Stimulated activated CD4-positive, alpha-beta T cell treated with anti-CD3 and anti-CD28 coated beads, Interleukin-4, amount 100 ng/mL, for 1 hour (primary cell): ENCODE measurements at regions not wholly inside any gene's neighbourhood (a gene's known extent, or its start where the extent isn't known, plus 50 kb on each side); places are given as distances from the start of the nearest gene placed in this dataset.

Experiments
- DNase-seq: peaks from one replicate; pipeline ENCODE4 v3.0.0-alpha.2; 2020

GRCh38 chr4:179751669-179752068 is 2309.4 kb upstream of the AGA start:
- DNase-seq = no peak

GRCh38 chr4:179755322-179755721 is 2313.1 kb upstream of the AGA start:
- DNase-seq = no peak

GRCh38 chr4:179757641-179758040 is 2315.4 kb upstream of the AGA start:
- no peak for DNase-seq

GRCh38 chr4:179762840-179763239 is 2320.6 kb upstream of the AGA start:
- no peak for DNase-seq

- no peak for DNase-seq
Observed at GRCh38 chr4:179766938-179767337, 2324.7 kb upstream of the AGA start.

- DNase-seq = no peak
Observed at GRCh38 chr4:179768996-179769395, 2326.8 kb upstream of the AGA start.

GRCh38 chr4:179797738-179798137 is 2355.5 kb upstream of the AGA start:
- no peak for DNase-seq

GRCh38 chr4:179803857-179804256 is 2361.6 kb upstream of the AGA start:
- no peak for DNase-seq

- DNase-seq = no peak
Observed at GRCh38 chr4:179804440-179804839, 2362.2 kb upstream of the AGA start.

GRCh38 chr4:179817317-179817716 is 2375.1 kb upstream of the AGA start:
- no peak for DNase-seq

- DNase-seq = no peak
Observed at GRCh38 chr4:179823342-179823741, 2381.1 kb upstream of the AGA start.

GRCh38 chr4:179831274-179831673 is 2389.0 kb upstream of the AGA start:
- no peak for DNase-seq

- no peak for DNase-seq
Observed at GRCh38 chr4:179836179-179837075, 2394.2 kb upstream of the AGA start.

- DNase-seq = no peak
Observed at GRCh38 chr4:179843370-179843769, 2399.8 kb upstream of the TENM3 start.

- no peak for DNase-seq
Observed at GRCh38 chr4:179855469-179855868, 2387.7 kb upstream of the TENM3 start.

GRCh38 chr4:179858221-179858620 is 2385.0 kb upstream of the TENM3 start:
- no peak for DNase-seq

- DNase-seq = no peak
Observed at GRCh38 chr4:179867300-179867878, 2375.8 kb upstream of the TENM3 start.

- DNase-seq = no peak
Observed at GRCh38 chr4:179871726-179872125, 2371.5 kb upstream of the TENM3 start.

- DNase-seq = no peak
Observed at GRCh38 chr4:179872755-179873154, 2370.4 kb upstream of the TENM3 start.

- no peak for DNase-seq
Observed at GRCh38 chr4:179880756-179881155, 2362.4 kb upstream of the TENM3 start.

GRCh38 chr4:179894066-179894778 is 2349.0 kb upstream of the TENM3 start:
- DNase-seq = no peak

GRCh38 chr4:179919587-179919986 is 2323.6 kb upstream of the TENM3 start:
- DNase-seq = no peak

GRCh38 chr4:179927473-179927872 is 2315.7 kb upstream of the TENM3 start:
- DNase-seq = no peak

GRCh38 chr4:179941911-179942310 is 2301.3 kb upstream of the TENM3 start:
- DNase-seq = no peak
